DMS79 (cell line): ENCODE measurements at regions not wholly inside any gene's neighbourhood (a gene's known extent, or its start where the extent isn't known, plus 50 kb on each side); places are given as distances from the start of the nearest gene placed in this dataset.

Experiments used
- DNase-seq: peaks from one replicate; lab custom pipeline; 2025; lab: John Stamatoyannopoulos, UW

- no peak for DNase-seq
These were observed 121.7 kb upstream of the FOXD3 start for GRCh38 chr1:63200676-63201075.

GRCh38 chr1:63203641-63204040 is 118.7 kb upstream of the FOXD3 start:
- no peak for DNase-seq

GRCh38 chr1:63205776-63206175 is 116.6 kb upstream of the FOXD3 start:
- DNase-seq: no peak

- DNase-seq: no peak
These were observed 107.8 kb upstream of the FOXD3 start for GRCh38 chr1:63214553-63214952.

- DNase-seq: no peak
These were observed 98.9 kb upstream of the FOXD3 start for GRCh38 chr1:63223426-63223825.

- no peak for DNase-seq
These were observed 91.6 kb upstream of the FOXD3 start for GRCh38 chr1:63230722-63231121.

- no peak for DNase-seq
These were observed 83.6 kb upstream of the FOXD3 start for GRCh38 chr1:63238721-63239120.

GRCh38 chr1:63245186-63245585 is 77.2 kb upstream of the FOXD3 start:
- no peak for DNase-seq

- DNase-seq: no peak
These were observed 74.2 kb upstream of the FOXD3 start for GRCh38 chr1:63248216-63248615.

GRCh38 chr1:63255153-63255552 is 67.2 kb upstream of the FOXD3 start:
- no peak for DNase-seq

GRCh38 chr1:63261736-63262458 is 60.5 kb upstream of the FOXD3 start:
- DNase-seq: no peak

GRCh38 chr1:63262459-63262770 is 60.0 kb upstream of the FOXD3 start:
- DNase-seq: no peak

- DNase-seq: no peak
These were observed 58.2 kb upstream of the FOXD3 start for GRCh38 chr1:63264161-63264560.

GRCh38 chr1:63266857-63267256 is 55.5 kb upstream of the FOXD3 start:
- no peak for DNase-seq

GRCh38 chr1:63268876-63269275 is 53.5 kb upstream of the FOXD3 start:
- no peak for DNase-seq

- no peak for DNase-seq
These were observed 52.8 kb upstream of the FOXD3 start for GRCh38 chr1:63269571-63269970.
